HG03159 (cell line): ENCODE measurements at regions not wholly inside any gene's neighbourhood (a gene's known extent, or its start where the extent isn't known, plus 50 kb on each side); places are given as distances from the start of the nearest gene placed in this dataset.

Experiments
- ATAC-seq: cut with Tn5 transposase; IDR thresholded peaks from one replicate; pipeline ENCODE4 v1.9.1; 2021; ENCODE audit warnings: mild to moderate bottlenecking, moderate library complexity; ENCODE audit not compliant: unreplicated experiment

DNA sequence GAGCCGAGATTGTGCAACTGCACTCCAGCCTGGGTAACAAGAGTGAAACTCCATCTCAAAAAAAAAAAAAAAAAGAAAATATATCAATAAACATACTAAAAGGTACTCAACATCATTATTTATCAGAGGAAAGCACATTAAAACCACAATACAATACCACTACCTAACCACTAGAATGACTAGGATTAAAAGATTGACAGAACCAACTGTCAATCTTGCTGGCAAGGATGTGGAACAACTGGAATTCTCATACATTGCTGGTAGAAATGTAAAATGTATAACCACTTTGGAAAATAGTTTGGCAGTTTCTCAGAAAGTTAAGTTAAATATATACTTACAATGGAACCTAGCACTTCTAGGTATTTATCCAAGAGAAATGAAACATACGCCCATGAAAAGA is 88.6 kb downstream of the B3GNT2 start:
- no peak for ATAC-seq

DNA sequence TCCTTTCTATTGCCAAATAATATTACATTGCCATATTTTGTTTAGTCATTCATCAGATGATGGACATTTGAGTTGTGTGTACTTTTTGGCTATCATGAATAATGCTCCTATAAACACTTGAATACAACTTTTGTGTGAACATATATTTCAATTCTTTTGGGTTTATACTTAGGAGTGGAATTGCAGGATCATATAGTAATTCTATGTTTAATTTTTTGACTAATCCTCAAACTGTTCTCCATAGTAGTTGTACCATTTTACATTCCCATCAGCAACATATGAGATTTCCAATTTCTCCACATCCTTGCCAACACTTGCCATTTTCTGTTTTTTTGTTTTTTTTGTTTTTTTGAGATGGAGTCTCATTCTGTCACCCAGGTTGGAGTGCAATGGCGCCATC is 87.2 kb downstream of the B3GNT2 start:
- no peak for ATAC-seq

DNA sequence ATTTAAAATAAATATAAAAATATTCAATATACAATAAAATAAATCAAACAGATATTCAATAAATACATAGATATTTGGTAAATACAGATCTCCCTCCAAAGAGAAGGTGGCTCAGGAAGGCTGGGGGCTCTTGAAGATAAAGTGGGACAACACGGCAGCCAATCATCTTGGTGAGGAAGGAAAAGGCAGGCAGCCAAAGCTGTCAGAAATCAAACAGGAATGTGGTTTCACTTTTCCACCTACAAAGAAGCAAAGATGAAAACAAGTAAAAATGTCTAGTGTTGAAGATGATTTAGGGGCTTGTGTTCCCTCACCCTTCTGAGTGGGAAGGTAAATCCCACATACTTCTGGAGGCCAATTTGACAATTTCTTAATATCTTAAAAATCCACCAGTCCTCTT is 85.7 kb downstream of the B3GNT2 start:
- ATAC-seq: no peak

DNA sequence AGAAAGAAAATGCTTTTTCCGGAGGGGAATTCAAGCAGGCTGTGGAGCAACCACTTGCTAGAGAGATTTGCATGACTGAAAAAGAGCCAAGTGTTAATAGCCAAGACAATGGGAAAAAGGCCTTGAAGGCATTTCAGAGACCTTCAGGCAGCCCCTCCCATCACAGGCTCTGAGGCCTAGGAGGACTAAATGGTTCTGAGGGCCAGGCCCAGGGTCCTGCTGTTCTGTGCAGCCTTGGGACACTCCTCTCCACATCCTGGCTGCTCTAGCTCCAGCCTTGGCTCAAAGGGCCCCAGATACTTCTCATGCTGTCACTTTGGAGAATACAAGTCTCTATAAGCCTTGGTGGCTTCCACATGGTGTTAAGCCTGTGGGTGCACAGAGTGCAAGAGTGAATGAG is 81.8 kb downstream of the B3GNT2 start:
- ATAC-seq: no peak
